AG04450 (cell line): ENCODE measurements at regions not wholly inside any gene's neighbourhood (a gene's known extent, or its start where the extent isn't known, plus 50 kb on each side); places are given as distances from the start of the nearest gene placed in this dataset.

Experiments
- CTCF ChIA-PET: fragments of 300-600, 350-600 bp; formaldehyde crosslinking; extraction: SDS; loops from one replicate; lab custom pipeline; 2022; ENCODE audit warnings: antibody characterized with exemption, inconsistent platforms; lab: Charles Lee
- POLR2A ChIA-PET: fragments of 350-600 bp; formaldehyde crosslinking; extraction: SDS; loops from one replicate; lab custom pipeline; 2021; ENCODE audit warnings: antibody characterized with exemption, inconsistent platforms; lab: Yijun Ruan, JAX
- DNase-seq: peaks from one replicate; pipeline ENCODE4 v3.0.0-alpha.2; 2011; ENCODE audit warnings: low read depth, low spot score
- H3K27ac ChIP-seq: one replicate; pipeline ENCODE4 v1.5.1; 2012; ENCODE audit warnings: low read depth, low read length, control low read depth
- H3K27me3 ChIP-seq: one replicate; pipeline ENCODE4 v1.6.0; 2012; ENCODE audit warnings: low read length; ENCODE audit not compliant: control insufficient read depth, insufficient read depth
- H3K4me3 ChIP-seq: 2 replicates; pipeline ENCODE4 v1.5.1; 2011; ENCODE audit warnings: mild to moderate bottlenecking, low read depth, low read length, control low read depth
- H3K9me3 ChIP-seq: 2 replicates; pipeline ENCODE4 v1.5.1; 2012; ENCODE audit warnings: low read length; ENCODE audit not compliant: control insufficient read depth, insufficient read depth
- CTCF ChIP-seq: IDR thresholded peaks from 2 replicates; pipeline ENCODE4 v1.5.1; 2011; ENCODE audit warnings: low read depth, low read length, control low read depth, inconsistent platforms

GRCh38 chr6:47144306-47144705 is 102.2 kb upstream of the ADGRF1 start:
- Histone ChIP-seq H3K27me3 (no peaks in the 10 kb centered on the region), H3K4me3 (no peak overlapping the region), H3K27ac (no peak overlapping the region), H3K9me3 (no peaks in the 10 kb centered on the region)
- DNase-seq: no peak
- TF ChIP-seq CTCF: no peak
- POLR2A ChIA-PET: interaction anchor here (0.8 kb wide), 1 partner anchor 24 kb away, joined by 5 read pairs; no protein-coding TSS in a partner anchor
- CTCF ChIA-PET: interaction anchor here (1.4 kb wide), 1 partner anchor 46 kb away, joined by 4 read pairs; no protein-coding TSS in a partner anchor

- no peak for TF ChIP-seq CTCF
- POLR2A ChIA-PET: no interaction called here
- CTCF ChIA-PET: interaction anchor here (1.0 kb wide), 1 partner anchor 44 kb away, joined by 3 read pairs; no protein-coding TSS in a partner anchor
- H3K9me3 ChIP-seq: no peaks in the 10 kb centered on the region
- H3K27me3 ChIP-seq: no peaks in the 10 kb centered on the region
- no peak overlapping the region for H3K4me3 ChIP-seq
- no peak for DNase-seq
- H3K27ac ChIP-seq: no peak overlapping the region
These were observed 99.8 kb upstream of the ADGRF1 start for GRCh38 chr6:47141963-47142362.

DNA sequence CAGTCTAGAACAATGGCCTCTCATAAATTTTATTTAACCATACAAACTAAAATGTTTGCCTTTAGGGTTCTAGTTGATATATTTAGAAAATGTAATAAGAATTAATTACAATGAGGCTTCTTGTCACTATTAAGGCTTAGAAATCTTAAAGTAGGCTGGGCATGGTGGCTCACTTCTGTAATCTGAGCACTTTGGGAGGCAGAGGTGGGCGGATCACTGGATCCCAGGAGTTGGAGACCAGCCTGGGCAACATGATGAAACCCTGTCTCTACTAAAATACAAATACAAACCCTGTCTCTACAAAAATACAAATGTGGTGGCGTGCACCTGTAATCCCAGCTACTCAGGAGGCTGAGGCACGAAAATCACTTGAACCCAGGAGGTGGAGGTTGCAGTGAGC is 99.0 kb upstream of the ADGRF1 start:
- ChIA-PET CTCF (no interaction called here), POLR2A (no interaction called here)
- Histone ChIP-seq H3K27me3 (no peaks in the 10 kb centered on the region), H3K9me3 (no peaks in the 10 kb centered on the region), H3K4me3 (no peak overlapping the region), H3K27ac (no peak overlapping the region)
- DNase-seq: no peak
- no peak for TF ChIP-seq CTCF

GRCh38 chr6:47138046-47138445 is 95.9 kb upstream of the ADGRF1 start:
- Histone ChIP-seq H3K27ac (no peak overlapping the region), H3K27me3 (no peaks in the 10 kb centered on the region), H3K4me3 (no peak overlapping the region), H3K9me3 (no peaks in the 10 kb centered on the region)
- ChIA-PET CTCF (interaction anchor here (0.9 to 1.0 kb wide), 2 partner anchors 42 to 172 kb away, joined by 3 to 5 read pairs; no protein-coding TSS in a partner anchor), POLR2A (no interaction called here)
- TF ChIP-seq CTCF: no peak
- no peak for DNase-seq

DNA sequence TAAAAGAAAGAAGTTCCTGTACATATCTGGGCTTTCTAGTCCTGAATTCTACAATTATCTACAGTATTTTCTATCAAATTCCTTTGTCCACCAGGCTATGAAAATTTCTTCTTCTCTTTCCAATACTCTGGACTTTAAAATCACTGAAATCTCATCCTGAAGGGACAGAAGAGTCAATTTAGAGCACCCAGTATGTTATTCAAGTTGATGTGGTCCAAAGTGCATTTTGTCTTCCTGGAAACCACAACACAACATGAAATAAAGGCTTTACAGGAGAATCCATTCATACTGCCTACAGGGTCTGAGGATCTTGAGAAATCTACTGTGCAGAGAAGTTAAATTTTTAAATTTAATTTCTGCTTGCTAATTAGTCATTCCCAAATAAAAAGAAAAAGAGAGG is 94.9 kb upstream of the ADGRF1 start:
- no peak for TF ChIP-seq CTCF
- Histone ChIP-seq H3K27me3 (no peaks in the 10 kb centered on the region), H3K9me3 (no peaks in the 10 kb centered on the region), H3K4me3 (no peak overlapping the region), H3K27ac (no peak overlapping the region)
- no peak for DNase-seq
- CTCF ChIA-PET: interaction anchor here (0.9 kb wide), 1 partner anchor 41 kb away, joined by 5 read pairs; no protein-coding TSS in a partner anchor
- POLR2A ChIA-PET: no interaction called here
